ENCODE measurements at regions not wholly inside any gene's neighbourhood (a gene's known extent, or its start where the extent isn't known, plus 50 kb on each side); places are given as distances from the start of the nearest gene placed in this dataset.
"Not testable (repeated sequence)": the region's sequence is repeated elsewhere in the genome, so short reads cannot be mapped to it uniquely, and the experiment has no call there.

DNA sequence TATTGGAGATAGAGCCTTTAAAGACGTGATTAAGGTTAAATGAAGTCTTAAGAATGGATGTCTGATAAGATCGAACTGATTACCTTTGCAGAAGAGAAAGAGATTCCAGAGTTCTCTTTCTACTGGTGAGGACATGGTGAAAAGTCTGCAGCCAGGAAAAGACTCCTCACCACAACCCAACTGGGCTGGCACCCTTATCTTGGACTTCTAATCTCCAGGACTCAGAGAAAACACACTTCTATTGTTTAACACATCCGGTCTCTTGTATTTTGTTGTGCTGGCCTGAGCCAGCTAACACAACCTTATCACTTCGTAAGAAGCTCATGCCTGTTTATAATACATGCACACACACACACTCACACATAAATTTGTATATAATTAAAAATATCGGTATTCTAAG lies 489.1 kb downstream of the PRDM9 start:
- Histone ChIP-seq H3K36me3 (ENCODE audit: insufficient read depth, low read length) (no peaks in the 10 kb centered on the region), H3K27ac (ENCODE audit: low read depth, low read length) (no peak overlapping the region), H3K9me3 (ENCODE audit: low read length) (no peaks in the 10 kb centered on the region), H3K4me1 (ENCODE audit: insufficient read depth, low read length) (no peaks in the 10 kb centered on the region), H3K27me3 (ENCODE audit: insufficient read depth, low read length, poor library complexity, severe bottlenecking) (no peaks in the 10 kb centered on the region), H3K4me3 (ENCODE audit: low read length) (no peak overlapping the region)
- H3K27ac Mint-ChIP-seq: no peak overlapping the region
- no peak overlapping the region for H3K4me3 Mint-ChIP-seq
- CTCF ChIA-PET: no interaction called here
- H3K9me3 Mint-ChIP-seq: peaks cover 8 to 27% (median 15%) of the 10 kb centered on the region in 5 donors
- no peaks in the 10 kb centered on the region for H3K27me3 Mint-ChIP-seq
- DNase-seq: no peak
- no peaks in the 10 kb centered on the region for H3K4me1 Mint-ChIP-seq
- POLR2A ChIA-PET: no interaction called here
- peaks cover 0 to 1% (median 0%) of the 10 kb centered on the region in 3 donors for H3K36me3 Mint-ChIP-seq

- Histone ChIP-seq H3K4me3 (ENCODE audit: low read length) (no peak overlapping the region), H3K27ac (ENCODE audit: low read depth, low read length) (no peak overlapping the region), H3K36me3 (ENCODE audit: insufficient read depth, low read length) (no peaks in the 10 kb centered on the region), H3K27me3 (ENCODE audit: insufficient read depth, low read length, poor library complexity, severe bottlenecking) (no peaks in the 10 kb centered on the region), H3K4me1 (ENCODE audit: insufficient read depth, low read length) (no peaks in the 10 kb centered on the region), H3K9me3 (ENCODE audit: low read length) (no peaks in the 10 kb centered on the region)
- ChIA-PET CTCF (no interaction called here), POLR2A (no interaction called here)
- H3K4me1 Mint-ChIP-seq: no peaks in the 10 kb centered on the region
- no peak for DNase-seq
- H3K9me3 Mint-ChIP-seq: peaks cover 7 to 39% (median 13%) of the 10 kb centered on the region in 5 donors
- H3K27ac Mint-ChIP-seq: no peak overlapping the region
- no peaks in the 10 kb centered on the region for H3K27me3 Mint-ChIP-seq
- H3K4me3 Mint-ChIP-seq: no peak overlapping the region
- H3K36me3 Mint-ChIP-seq: no peaks in the 10 kb centered on the region
Measured at GRCh38 chr5:24005384-24005783, 498.0 kb downstream of the PRDM9 start.

DNA sequence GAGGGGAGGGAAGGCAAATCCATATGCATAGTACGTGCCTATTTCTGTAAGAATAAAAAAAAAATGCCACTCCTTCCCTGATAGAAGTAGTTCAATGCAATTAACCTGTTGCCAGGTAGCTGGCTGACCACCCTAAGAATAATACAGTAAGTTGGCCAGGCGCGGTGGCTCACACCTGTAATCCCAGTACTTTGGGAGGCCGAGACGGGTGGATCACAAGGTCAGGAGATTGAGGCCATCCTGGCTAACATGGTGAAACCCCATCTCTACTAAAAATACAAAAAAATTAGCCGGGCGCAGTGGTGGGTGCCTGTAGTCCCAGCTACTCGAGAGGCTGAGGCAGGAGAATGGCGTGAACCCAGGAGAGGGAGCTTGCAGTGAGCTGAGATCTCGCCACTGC lies 510.3 kb downstream of the PRDM9 start:
- H3K4me3 Mint-ChIP-seq; H3K27ac ChIP-seq (ENCODE audit: low read depth, low read length); H3K36me3 Mint-ChIP-seq; H3K4me3 ChIP-seq (ENCODE audit: low read length); H3K4me1 Mint-ChIP-seq; H3K4me1 ChIP-seq (ENCODE audit: insufficient read depth, low read length); POLR2A ChIA-PET; H3K27me3 ChIP-seq (ENCODE audit: insufficient read depth, low read length, poor library complexity, severe bottlenecking); H3K36me3 ChIP-seq (ENCODE audit: insufficient read depth, low read length); H3K27ac Mint-ChIP-seq; H3K27me3 Mint-ChIP-seq; DNase-seq; H3K9me3 ChIP-seq (ENCODE audit: low read length); CTCF ChIA-PET: not testable (repeated sequence)
- H3K9me3 Mint-ChIP-seq: peaks cover 5 to 26% (median 7%) of the 10 kb centered on the region in 5 donors

DNA sequence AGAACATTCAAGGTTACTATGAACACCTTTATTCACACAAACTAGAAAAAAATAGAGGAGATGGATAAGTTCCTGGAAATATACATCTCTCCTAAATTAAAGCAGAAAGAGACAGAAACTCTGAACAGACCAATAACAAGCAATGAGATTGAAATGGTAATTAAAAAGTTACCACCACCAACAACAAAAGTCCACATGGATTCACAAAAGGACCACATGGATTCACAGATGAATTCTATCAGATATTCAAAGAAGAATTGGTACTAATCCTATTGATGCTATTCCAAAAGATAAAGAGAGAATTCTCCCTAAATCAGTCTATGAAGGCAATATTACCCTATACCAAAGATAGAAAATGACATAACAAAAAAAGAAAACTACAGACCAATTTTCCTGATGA lies 518.9 kb downstream of the PRDM9 start:
- no peaks in the 10 kb centered on the region for H3K4me1 Mint-ChIP-seq

GRCh38 chr5:24042688-24043087 lies 535.3 kb downstream of the PRDM9 start:
- Histone ChIP-seq H3K27ac (ENCODE audit: low read depth, low read length) (no peak overlapping the region), H3K4me3 (ENCODE audit: low read length) (no peak overlapping the region), H3K36me3 (ENCODE audit: insufficient read depth, low read length) (no peaks in the 10 kb centered on the region), H3K4me1 (ENCODE audit: insufficient read depth, low read length) (no peaks in the 10 kb centered on the region), H3K9me3 (ENCODE audit: low read length) (no peaks in the 10 kb centered on the region), H3K27me3 (ENCODE audit: insufficient read depth, low read length, poor library complexity, severe bottlenecking) (no peaks in the 10 kb centered on the region)
- Mint-ChIP-seq H3K27ac (no peak overlapping the region), H3K4me3 (no peak overlapping the region), H3K9me3 (peaks cover 7 to 29% (median 17%) of the 10 kb centered on the region in 5 donors), H3K4me1 (no peaks in the 10 kb centered on the region), H3K27me3 (no peaks in the 10 kb centered on the region), H3K36me3 (no peaks in the 10 kb centered on the region)
- ChIA-PET POLR2A (no interaction called here), CTCF (no interaction called here)
- DNase-seq: no peak

More for the DNA sequence above, 518.9 kb downstream of the PRDM9 start:
- Histone ChIP-seq H3K9me3 (ENCODE audit: low read length) (no peaks in the 10 kb centered on the region), H3K4me1 (ENCODE audit: insufficient read depth, low read length) (no peaks in the 10 kb centered on the region), H3K4me3 (ENCODE audit: low read length) (no peak overlapping the region), H3K27ac (ENCODE audit: low read depth, low read length) (no peak overlapping the region), H3K36me3 (ENCODE audit: insufficient read depth, low read length) (no peaks in the 10 kb centered on the region), H3K27me3 (ENCODE audit: insufficient read depth, low read length, poor library complexity, severe bottlenecking) (no peaks in the 10 kb centered on the region)
- ChIA-PET POLR2A (no interaction called here), CTCF (no interaction called here)
- Mint-ChIP-seq H3K27ac (no peak overlapping the region), H3K36me3 (no peaks in the 10 kb centered on the region), H3K4me3 (no peak overlapping the region), H3K27me3 (no peaks in the 10 kb centered on the region), H3K9me3 (peaks cover 20 to 58% (median 35%) of the 10 kb centered on the region in 5 donors)
- DNase-seq: no peak

- H3K4me3 Mint-ChIP-seq: no peak overlapping the region
- H3K4me1 Mint-ChIP-seq: no peaks in the 10 kb centered on the region
- CTCF ChIA-PET: no interaction called here
- Histone ChIP-seq H3K27me3 (ENCODE audit: insufficient read depth, low read length, poor library complexity, severe bottlenecking) (no peaks in the 10 kb centered on the region), H3K36me3 (ENCODE audit: insufficient read depth, low read length) (no peaks in the 10 kb centered on the region), H3K4me3 (ENCODE audit: low read length) (no peak overlapping the region), H3K9me3 (ENCODE audit: low read length) (no peaks in the 10 kb centered on the region), H3K4me1 (ENCODE audit: insufficient read depth, low read length) (no peaks in the 10 kb centered on the region), H3K27ac (ENCODE audit: low read depth, low read length) (no peak overlapping the region)
- no peak overlapping the region for H3K27ac Mint-ChIP-seq
- no peaks in the 10 kb centered on the region for H3K36me3 Mint-ChIP-seq
- H3K9me3 Mint-ChIP-seq: peaks cover 8 to 29% (median 18%) of the 10 kb centered on the region in 5 donors
- H3K27me3 Mint-ChIP-seq: no peaks in the 10 kb centered on the region
- POLR2A ChIA-PET: no interaction called here
- DNase-seq: no peak
Measured at GRCh38 chr5:24045046-24045445, 537.6 kb downstream of the PRDM9 start.

GRCh38 chr5:24053737-24054136 lies 546.3 kb downstream of the PRDM9 start:
- H3K9me3 ChIP-seq (ENCODE audit: low read length): no peaks in the 10 kb centered on the region
- no peaks in the 10 kb centered on the region for H3K36me3 ChIP-seq (ENCODE audit: insufficient read depth, low read length)
- POLR2A ChIA-PET: no interaction called here
- H3K4me3 ChIP-seq (ENCODE audit: low read length): no peak overlapping the region
- H3K36me3 Mint-ChIP-seq: no peaks in the 10 kb centered on the region
- H3K27me3 ChIP-seq (ENCODE audit: insufficient read depth, low read length, poor library complexity, severe bottlenecking): no peaks in the 10 kb centered on the region
- H3K4me1 Mint-ChIP-seq: no peaks in the 10 kb centered on the region
- H3K4me3 Mint-ChIP-seq: no peak overlapping the region
- H3K9me3 Mint-ChIP-seq: peaks cover 13 to 61% (median 32%) of the 10 kb centered on the region in 5 donors
- no peaks in the 10 kb centered on the region for H3K27me3 Mint-ChIP-seq
- no peak overlapping the region for H3K27ac ChIP-seq (ENCODE audit: low read depth, low read length)
- no peaks in the 10 kb centered on the region for H3K4me1 ChIP-seq (ENCODE audit: insufficient read depth, low read length)
- no peak overlapping the region for H3K27ac Mint-ChIP-seq
- DNase-seq: no peak
- CTCF ChIA-PET: no interaction called here

- Histone ChIP-seq H3K9me3 (ENCODE audit: low read length) (no peaks in the 10 kb centered on the region), H3K4me1 (ENCODE audit: insufficient read depth, low read length) (no peaks in the 10 kb centered on the region), H3K4me3 (ENCODE audit: low read length) (no peak overlapping the region), H3K27ac (ENCODE audit: low read depth, low read length) (no peak overlapping the region), H3K36me3 (ENCODE audit: insufficient read depth, low read length) (no peaks in the 10 kb centered on the region), H3K27me3 (ENCODE audit: insufficient read depth, low read length, poor library complexity, severe bottlenecking) (no peaks in the 10 kb centered on the region)
- POLR2A ChIA-PET: no interaction called here
- no peak for DNase-seq
- no peaks in the 10 kb centered on the region for H3K4me1 Mint-ChIP-seq
- H3K27me3 Mint-ChIP-seq: no peaks in the 10 kb centered on the region
- CTCF ChIA-PET: no interaction called here
- H3K36me3 Mint-ChIP-seq: no peaks in the 10 kb centered on the region
- H3K27ac Mint-ChIP-seq: no peak overlapping the region
- peaks cover 7 to 41% (median 17%) of the 10 kb centered on the region in 5 donors for H3K9me3 Mint-ChIP-seq
- no peak overlapping the region for H3K4me3 Mint-ChIP-seq
Measured at GRCh38 chr5:24059006-24059405, 551.6 kb downstream of the PRDM9 start.

DNA sequence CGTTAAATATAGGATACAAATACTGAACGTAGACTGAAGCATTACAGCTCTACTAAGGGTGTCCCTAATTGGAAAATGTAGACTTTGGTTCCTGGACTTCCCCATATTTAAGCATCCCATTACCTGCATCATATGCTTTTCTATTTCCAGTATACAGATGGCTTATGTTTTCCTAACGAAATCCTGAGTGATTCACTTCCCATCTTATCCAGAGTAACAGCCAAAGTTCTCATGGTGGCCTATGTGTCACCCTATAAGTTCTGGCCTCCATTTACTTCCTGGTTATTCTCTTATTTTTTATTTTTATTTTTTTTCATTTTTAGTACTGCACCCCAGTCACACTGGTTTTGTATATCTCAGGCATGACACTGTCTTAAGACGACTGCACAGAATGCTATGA lies 552.3 kb downstream of the PRDM9 start:
- Histone ChIP-seq H3K4me3 (ENCODE audit: low read length) (no peak overlapping the region), H3K9me3 (ENCODE audit: low read length) (no peaks in the 10 kb centered on the region), H3K27ac (ENCODE audit: low read depth, low read length) (no peak overlapping the region), H3K4me1 (ENCODE audit: insufficient read depth, low read length) (no peaks in the 10 kb centered on the region), H3K36me3 (ENCODE audit: insufficient read depth, low read length) (no peaks in the 10 kb centered on the region), H3K27me3 (ENCODE audit: insufficient read depth, low read length, poor library complexity, severe bottlenecking) (no peaks in the 10 kb centered on the region)
- peaks cover 5 to 38% (median 14%) of the 10 kb centered on the region in 5 donors for H3K9me3 Mint-ChIP-seq
- H3K27ac Mint-ChIP-seq: no peak overlapping the region
- H3K4me3 Mint-ChIP-seq: no peak overlapping the region
- CTCF ChIA-PET: no interaction called here
- H3K27me3 Mint-ChIP-seq: no peaks in the 10 kb centered on the region
- POLR2A ChIA-PET: no interaction called here
- H3K36me3 Mint-ChIP-seq: no peaks in the 10 kb centered on the region
- DNase-seq: no peak
- H3K4me1 Mint-ChIP-seq: no peaks in the 10 kb centered on the region

Data from CD8-positive, alpha-beta memory T cell (primary cell).